Skeletal muscle satellite cell (primary cell): ENCODE measurements at regions not wholly inside any gene's neighbourhood (a gene's known extent, or its start where the extent isn't known, plus 50 kb on each side); places are given as distances from the start of the nearest gene placed in this dataset.
"Not testable (repeated sequence)": the region's sequence is repeated elsewhere in the genome, so short reads cannot be mapped to it uniquely, and the experiment has no call there.

Experiments
- H3K27me3 ChIP-seq: 2 replicates; pipeline ENCODE4 v1.7.0; 2013; ENCODE audit warnings: low read length; ENCODE audit not compliant: control insufficient read depth, insufficient read depth
- H3K36me3 ChIP-seq: 2 replicates; pipeline ENCODE4 v1.7.0; 2013; ENCODE audit warnings: mild to moderate bottlenecking, control low read depth, low read length; ENCODE audit not compliant: insufficient read depth
- H3K4me1 ChIP-seq: 2 replicates; pipeline ENCODE4 v1.7.0; 2013; ENCODE audit warnings: low read length; ENCODE audit not compliant: control insufficient read depth, insufficient read depth
- H3K4me2 ChIP-seq: 2 replicates; pipeline ENCODE4 v1.7.0; 2013; ENCODE audit warnings: mild to moderate bottlenecking, low read length
- H3K4me3 ChIP-seq: 2 replicates; pipeline ENCODE4 v1.7.0; 2013; ENCODE audit warnings: low read length
- H3K9ac ChIP-seq: 2 replicates; pipeline ENCODE4 v1.7.0; 2013; ENCODE audit warnings: mild to moderate bottlenecking, low read depth, low read length, moderate library complexity
- H3K9me3 ChIP-seq: replicated peaks from 2 replicates; pipeline ENCODE4 v1.7.0; 2013; ENCODE audit warnings: mild to moderate bottlenecking, control low read depth, low read length

DNA sequence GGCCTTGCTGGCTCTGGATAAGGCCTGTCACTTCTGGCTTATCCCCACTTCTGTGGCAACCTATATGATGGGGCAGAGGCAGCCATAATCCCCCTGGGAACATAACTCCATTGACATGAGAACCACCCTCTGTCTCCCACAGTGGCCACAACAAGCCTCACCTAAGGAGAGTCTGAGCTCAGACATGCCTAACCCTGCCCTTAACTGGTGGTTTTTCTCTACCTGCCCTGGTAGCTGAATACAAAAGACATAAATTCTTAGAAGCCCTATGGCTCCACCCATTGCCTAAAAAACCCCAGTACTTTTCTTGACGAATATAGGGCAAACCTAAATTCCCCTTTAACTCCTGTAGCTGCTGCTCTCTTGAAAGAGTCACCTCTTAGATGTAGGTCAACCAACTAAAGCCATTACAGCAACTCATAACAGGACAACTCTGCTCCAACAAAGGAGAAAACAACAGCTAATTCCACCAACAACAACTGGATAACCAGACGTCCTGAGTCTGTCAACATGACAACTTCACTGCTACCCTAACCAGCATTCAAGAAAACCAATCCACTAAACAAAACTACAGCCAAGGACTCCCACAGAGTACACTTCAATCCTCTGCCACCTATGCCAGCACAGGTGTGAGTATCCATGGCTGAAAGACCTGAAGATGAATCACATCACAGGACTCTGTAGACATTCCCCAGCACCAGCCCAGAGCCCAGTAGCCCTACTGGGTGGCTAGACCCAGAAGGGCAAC, 427.7 kb downstream of the PRELID2 start:
- Histone ChIP-seq H3K4me1 (no peaks in the 10 kb centered on the region), H3K4me2 (no peak overlapping the region), H3K4me3 (no peak overlapping the region), H3K36me3 (no peaks in the 10 kb centered on the region), H3K27me3 (no peaks in the 10 kb centered on the region), H3K9ac (no peak overlapping the region), H3K9me3 (peaks cover 3% of the 10 kb centered on the region)

DNA sequence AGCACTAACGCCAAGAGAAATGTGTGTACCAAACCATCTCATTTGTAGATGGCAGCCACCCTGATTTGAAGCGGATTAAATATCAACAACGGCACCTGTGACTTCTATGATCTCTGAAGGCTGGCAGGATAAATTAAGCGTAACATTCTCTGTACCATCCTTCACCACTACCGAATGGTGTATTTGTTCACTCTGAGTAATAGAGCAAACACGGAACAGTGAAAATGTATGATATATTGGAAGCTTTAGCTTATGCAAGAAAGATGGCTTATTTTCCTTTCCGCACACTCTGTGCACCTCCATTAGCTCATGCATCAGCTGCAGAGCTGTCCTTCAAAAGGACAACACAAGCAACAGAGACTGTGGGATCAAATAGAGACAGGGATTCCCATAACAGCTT, 431.1 kb downstream of the PRELID2 start:
- H3K9me3 ChIP-seq, result no peaks in the 10 kb centered on the region
- no peaks in the 10 kb centered on the region for H3K36me3 ChIP-seq

GRCh38 chr5:145396888-145397287, 438.3 kb downstream of the PRELID2 start:
- H3K27me3 ChIP-seq, result no peaks in the 10 kb centered on the region
- H3K4me1 ChIP-seq, result no peaks in the 10 kb centered on the region
- H3K9me3 ChIP-seq, result no peaks in the 10 kb centered on the region
- no peak overlapping the region for H3K4me3 ChIP-seq
- H3K4me2 ChIP-seq, result no peak overlapping the region
- H3K36me3 ChIP-seq, result no peaks in the 10 kb centered on the region
- H3K9ac ChIP-seq, result no peak overlapping the region

More for the DNA sequence above, 431.1 kb downstream of the PRELID2 start:
- Histone ChIP-seq H3K4me3 (no peak overlapping the region), H3K9ac (no peak overlapping the region), H3K4me1 (no peaks in the 10 kb centered on the region), H3K4me2 (no peak overlapping the region), H3K27me3 (no peaks in the 10 kb centered on the region)

DNA sequence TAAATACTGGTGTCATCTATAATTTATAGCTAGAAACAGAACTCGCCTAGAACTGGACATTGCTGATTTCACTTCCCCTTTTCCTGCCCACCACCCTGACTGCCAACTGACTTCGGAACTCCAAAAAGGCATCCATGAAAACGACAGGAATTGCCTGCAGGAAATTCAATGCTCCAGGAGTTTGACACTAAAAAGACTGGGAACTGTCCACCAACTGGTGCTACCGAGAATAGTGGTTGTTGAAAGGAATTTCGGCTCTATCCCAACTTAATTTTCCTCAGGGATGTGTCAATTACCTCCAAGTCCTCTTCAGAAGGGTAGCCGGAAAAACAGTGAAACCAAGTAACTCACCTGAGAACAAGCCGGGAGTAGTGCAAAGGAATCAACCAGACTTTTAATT, 440.0 kb downstream of the PRELID2 start:
- not testable (repeated sequence) for H3K9me3 ChIP-seq, H3K36me3 ChIP-seq, H3K4me2 ChIP-seq, H3K9ac ChIP-seq, H3K27me3 ChIP-seq, H3K4me1 ChIP-seq, H3K4me3 ChIP-seq

DNA sequence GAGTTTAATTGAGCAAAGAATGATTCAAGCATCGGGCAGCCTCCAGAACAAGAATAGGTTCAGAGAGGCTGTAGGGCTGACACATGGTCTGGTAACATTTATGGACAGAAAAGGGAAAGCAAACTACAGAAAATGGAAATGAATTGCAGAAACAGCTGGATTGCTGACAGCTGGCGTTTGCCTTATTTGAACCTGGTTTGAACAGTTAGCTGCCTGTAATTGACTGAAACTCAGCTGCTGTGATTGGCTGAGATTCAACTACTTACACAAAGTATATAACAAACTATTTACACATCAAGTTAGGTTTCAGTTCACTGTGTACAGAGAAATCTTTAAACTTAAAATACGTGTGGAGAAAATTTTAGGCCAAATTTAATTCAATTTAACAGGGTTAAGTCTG, 441.7 kb downstream of the PRELID2 start:
- H3K36me3 ChIP-seq, result no peaks in the 10 kb centered on the region
- H3K4me1 ChIP-seq, result no peaks in the 10 kb centered on the region
- H3K9ac ChIP-seq, result no peak overlapping the region
- no peak overlapping the region for H3K4me3 ChIP-seq
- no peak overlapping the region for H3K4me2 ChIP-seq
- H3K27me3 ChIP-seq, result no peaks in the 10 kb centered on the region
- H3K9me3 ChIP-seq, result no peaks in the 10 kb centered on the region

DNA sequence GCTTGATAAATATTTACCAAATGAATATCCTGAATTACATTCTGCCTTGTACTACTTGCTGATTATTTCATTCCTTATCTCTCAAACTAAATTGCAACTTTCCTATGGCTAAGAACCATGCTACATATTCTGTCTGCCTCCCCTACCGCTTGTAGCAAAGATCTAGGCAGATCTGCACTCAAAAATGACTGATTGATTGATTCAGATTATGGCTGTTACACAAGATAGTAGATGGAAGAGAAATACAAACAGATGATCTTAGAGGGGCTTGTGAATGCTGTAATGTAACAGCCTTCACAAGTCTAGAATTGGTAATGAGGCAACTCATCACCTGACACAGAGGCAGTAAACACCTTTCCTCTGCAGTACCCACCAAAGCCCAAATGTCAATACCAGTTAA, 446.1 kb downstream of the PRELID2 start:
- Histone ChIP-seq H3K27me3 (no peaks in the 10 kb centered on the region), H3K4me3 (no peak overlapping the region), H3K9me3 (no peaks in the 10 kb centered on the region), H3K4me2 (no peak overlapping the region), H3K36me3 (no peaks in the 10 kb centered on the region), H3K9ac (no peak overlapping the region), H3K4me1 (no peaks in the 10 kb centered on the region)

GRCh38 chr5:145385276-145385675, 449.9 kb downstream of the PRELID2 start:
- no peak overlapping the region for H3K4me3 ChIP-seq
- no peaks in the 10 kb centered on the region for H3K4me1 ChIP-seq
- H3K9ac ChIP-seq, result no peak overlapping the region
- H3K9me3 ChIP-seq, result no peaks in the 10 kb centered on the region
- H3K27me3 ChIP-seq, result no peaks in the 10 kb centered on the region
- H3K36me3 ChIP-seq, result no peaks in the 10 kb centered on the region
- no peak overlapping the region for H3K4me2 ChIP-seq

- Histone ChIP-seq H3K4me3 (no peak overlapping the region), H3K9ac (no peak overlapping the region), H3K9me3 (peaks cover 8% of the 10 kb centered on the region), H3K4me2 (no peak overlapping the region), H3K27me3 (no peaks in the 10 kb centered on the region), H3K4me1 (no peaks in the 10 kb centered on the region), H3K36me3 (no peaks in the 10 kb centered on the region)
These were observed 456.9 kb downstream of the PRELID2 start for GRCh38 chr5:145378226-145378625.

DNA sequence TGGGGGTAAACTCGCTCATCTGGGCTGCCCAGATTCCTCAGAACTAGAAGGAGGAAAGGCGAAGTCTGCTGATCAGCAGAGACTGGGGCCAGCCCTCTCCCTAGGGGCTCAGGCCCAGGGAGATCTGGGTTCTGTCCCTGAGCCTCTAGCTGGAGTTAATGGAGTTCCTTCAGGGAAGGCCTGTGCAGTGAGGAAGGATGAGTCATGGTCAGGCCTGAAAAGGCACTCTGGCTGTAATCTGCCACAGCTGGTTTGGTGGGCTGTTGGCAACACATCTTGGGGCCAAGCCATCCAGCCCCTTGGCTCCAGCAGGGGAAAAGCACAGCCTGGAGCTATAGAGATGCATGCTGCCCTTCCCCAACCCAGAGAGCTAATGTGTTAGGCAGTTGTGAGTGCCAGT, 459.6 kb downstream of the PRELID2 start:
- Histone ChIP-seq H3K4me1 (no peaks in the 10 kb centered on the region), H3K9me3 (peaks cover 8% of the 10 kb centered on the region), H3K9ac (no peak overlapping the region), H3K4me3 (no peak overlapping the region), H3K36me3 (no peaks in the 10 kb centered on the region), H3K4me2 (no peak overlapping the region), H3K27me3 (no peaks in the 10 kb centered on the region)

GRCh38 chr5:145365464-145365863, 469.7 kb downstream of the PRELID2 start:
- Histone ChIP-seq H3K27me3 (no peaks in the 10 kb centered on the region), H3K4me2 (no peak overlapping the region), H3K9me3 (no peaks in the 10 kb centered on the region), H3K9ac (no peak overlapping the region), H3K4me1 (peaks cover 40% of the 10 kb centered on the region), H3K36me3 (no peaks in the 10 kb centered on the region), H3K4me3 (no peak overlapping the region)

GRCh38 chr5:145362266-145362665, 472.9 kb downstream of the PRELID2 start:
- Histone ChIP-seq H3K9ac (peak overlapping the region; percentile 16), H3K4me1 (peaks cover 41% of the 10 kb centered on the region), H3K27me3 (no peaks in the 10 kb centered on the region), H3K4me3 (no peak overlapping the region), H3K36me3 (no peaks in the 10 kb centered on the region), H3K9me3 (no peaks in the 10 kb centered on the region), H3K4me2 (peak overlapping the region; percentile 31)

DNA sequence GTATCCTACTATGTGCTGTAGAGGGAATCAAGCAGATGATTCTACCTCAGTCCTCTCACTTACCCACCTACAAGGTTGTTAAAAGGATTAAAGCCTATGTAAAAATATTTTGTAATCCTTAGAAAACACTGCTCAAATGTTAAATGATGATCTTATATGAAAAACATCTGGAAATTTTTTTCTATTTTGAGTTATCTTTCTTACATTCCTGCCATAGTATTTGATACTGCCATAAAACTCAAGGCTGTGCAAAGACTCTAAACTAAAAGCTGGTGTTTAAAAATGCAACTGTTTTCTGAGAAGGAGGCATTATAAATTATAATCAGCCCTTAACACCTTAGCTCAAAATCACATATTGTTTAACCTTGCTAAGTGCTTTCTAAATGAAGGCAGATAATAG, 474.2 kb downstream of the PRELID2 start:
- Histone ChIP-seq H3K27me3 (no peaks in the 10 kb centered on the region), H3K4me1 (peaks cover 41% of the 10 kb centered on the region), H3K4me2 (peak overlapping the region; percentile 43), H3K9ac (peak overlapping the region; percentile 9), H3K9me3 (no peaks in the 10 kb centered on the region), H3K4me3 (peak overlapping the region; percentile 37), H3K36me3 (no peaks in the 10 kb centered on the region)
